Neural cell (in vitro differentiated cells): ENCODE measurements at regions not wholly inside any gene's neighbourhood (a gene's known extent, or its start where the extent isn't known, plus 50 kb on each side); places are given as distances from the start of the nearest gene placed in this dataset.

Source experiments
- H2AFZ ChIP-seq: fragments of 200-600, 300-800 bp; sonication (generic), shearing (Covaris generic); 2 replicates; pipeline ENCODE4 v1.6.0; 2014; ENCODE audit warnings: low read depth, mild to moderate bottlenecking, antibody characterized with exemption, low read length, moderate library complexity
- H3F3A ChIP-seq: fragments of 200-600 bp; shearing (Covaris generic); 2 replicates; pipeline ENCODE4 v1.6.1; 2016; ENCODE audit warnings: mild to moderate bottlenecking, moderate library complexity, mixed read lengths, antibody characterized with exemption, low read length; ENCODE audit not compliant: insufficient read depth, poor library complexity, severe bottlenecking
- H3K27ac ChIP-seq: fragments of 200-600, 300-800 bp; sonication (generic), shearing (Covaris generic); 2 replicates; pipeline ENCODE4 v1.5.1; 2014; ENCODE audit warnings: mild to moderate bottlenecking, low read length, moderate library complexity
- H3K27me3 ChIP-seq: fragments of 300-800, 200-600 bp; sonication (generic), shearing (Covaris generic); 2 replicates; pipeline ENCODE4 v1.6.0; 2014; ENCODE audit warnings: mild to moderate bottlenecking, low read depth, low read length, moderate library complexity; ENCODE audit not compliant: insufficient read depth
- H3K36me3 ChIP-seq: fragments of 300-800, 200-600 bp; sonication (generic), shearing (Covaris generic); 2 replicates; pipeline ENCODE4 v1.5.1; 2014; ENCODE audit warnings: mild to moderate bottlenecking, antibody characterized with exemption, low read length, moderate library complexity; ENCODE audit not compliant: insufficient read depth
- H3K4me2 ChIP-seq: fragments of 300-800, 200-600 bp; sonication (generic), shearing (Covaris generic); 2 replicates; pipeline ENCODE4 v1.6.0; 2014; ENCODE audit warnings: mild to moderate bottlenecking, low read length
- H3K4me3 ChIP-seq: fragments of 300-800, 200-600 bp; sonication (generic), shearing (Covaris generic); 2 replicates; pipeline ENCODE4 v1.5.1; 2014; ENCODE audit warnings: mild to moderate bottlenecking, low read length, moderate library complexity
- H3K79me2 ChIP-seq: fragments of 200-600 bp; shearing (Covaris generic); replicated peaks from 2 replicates; pipeline ENCODE4 v1.6.0; 2014; ENCODE audit warnings: mild to moderate bottlenecking, low read length, moderate library complexity; ENCODE audit not compliant: insufficient read depth
- H3K9ac ChIP-seq: fragments of 300-800, 200-600 bp; sonication (generic), shearing (Covaris generic); 2 replicates; pipeline ENCODE4 v1.6.1; 2016; ENCODE audit warnings: mild to moderate bottlenecking, low read length, mixed read lengths
- H3K9me2 ChIP-seq: fragments of 200-600 bp; shearing (Covaris generic); 2 replicates; pipeline ENCODE4 v1.6.1; 2016; ENCODE audit warnings: mild to moderate bottlenecking, low read length, mixed read lengths; ENCODE audit not compliant: insufficient read depth
- H3K9me3 ChIP-seq: fragments of 200-600, 300-800 bp; sonication (generic), shearing (Covaris generic); 2 replicates; pipeline ENCODE4 v1.6.1; 2016; ENCODE audit warnings: mild to moderate bottlenecking, mixed run types, low read length, moderate library complexity, mixed read lengths
- H4K20me1 ChIP-seq: fragments of 200-600 bp; shearing (Covaris generic); 2 replicates; pipeline ENCODE4 v1.6.1; 2016; ENCODE audit warnings: mild to moderate bottlenecking, mixed run types; ENCODE audit not compliant: insufficient read depth
- EP300 ChIP-seq: fragments of 450-650 bp; conservative IDR thresholded peaks from 2 replicates; pipeline ENCODE4 v1.6.1; 2014; ENCODE audit warnings: antibody characterized with exemption, mild to moderate bottlenecking, moderate library complexity; ENCODE audit not compliant: poor library complexity, severe bottlenecking
- EZH2 ChIP-seq: fragments of 200-600, 300-800 bp; shearing (Covaris generic), sonication (generic); IDR thresholded peaks from 2 replicates; pipeline ENCODE4 v1.6.1; 2014; ENCODE audit warnings: antibody characterized with exemption, low read length, borderline replicate concordance, mild to moderate bottlenecking; ENCODE audit not compliant: insufficient read depth, poor library complexity, severe bottlenecking
- MXI1 ChIP-seq: fragments of 450-650 bp; conservative IDR thresholded peaks from 2 replicates; pipeline ENCODE4 v1.6.1; 2014; ENCODE audit warnings: antibody characterized with exemption, mild to moderate bottlenecking; ENCODE audit not compliant: poor library complexity, severe bottlenecking
- POLR2AphosphoS5 ChIP-seq: IDR thresholded peaks from 2 replicates; pipeline ENCODE4 v1.6.1; 2012
- RAD21 ChIP-seq: fragments of 450-650 bp; conservative IDR thresholded peaks from 2 replicates; pipeline ENCODE4 v1.6.1; 2014; ENCODE audit warnings: antibody characterized with exemption, mild to moderate bottlenecking, moderate library complexity
- SMC3 ChIP-seq: fragments of 450-650 bp; conservative IDR thresholded peaks from 2 replicates; pipeline ENCODE4 v1.6.1; 2014; ENCODE audit warnings: antibody characterized with exemption, mild to moderate bottlenecking, moderate library complexity; ENCODE audit not compliant: poor library complexity
- TAF1 ChIP-seq: IDR thresholded peaks from 2 replicates; pipeline ENCODE4 v1.6.1; 2012; ENCODE audit warnings: low read depth
- TF ChIP-seq, protein P1 (sequence below): fragments of 450-650 bp; IDR thresholded peaks from 2 replicates; pipeline ENCODE4 v1.5.1; 2014; ENCODE audit warnings: antibody characterized with exemption, mild to moderate bottlenecking, moderate library complexity; ENCODE audit not compliant: poor library complexity, severe bottlenecking
- TF ChIP-seq, protein P2 (sequence below): IDR thresholded peaks from 2 replicates; pipeline ENCODE4 v1.6.1; 2012; ENCODE audit warnings: borderline replicate concordance

DNA sequence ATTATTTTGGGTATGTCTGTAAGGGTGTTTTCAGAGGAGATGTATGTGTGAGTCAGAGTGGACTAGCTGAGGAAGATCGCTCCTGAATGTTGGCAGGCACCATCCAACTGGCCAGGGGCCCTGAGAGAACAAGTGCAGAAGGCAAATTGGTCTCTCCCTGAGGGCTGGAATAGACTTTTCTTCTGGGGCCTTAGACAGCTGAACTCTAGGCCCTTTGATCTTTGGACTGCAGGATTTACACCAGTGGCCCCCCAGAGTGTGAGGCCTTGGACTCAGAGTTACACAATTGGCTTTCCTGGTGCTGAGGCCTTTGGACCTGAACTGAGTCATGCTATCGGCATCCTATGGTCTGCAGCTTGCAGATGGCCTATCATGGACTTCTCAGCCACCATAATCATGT is 217.2 kb downstream of the REEP3 start:
- H3K79me2 ChIP-seq: no peaks in the 10 kb centered on the region
- H3K27me3 ChIP-seq: no peaks in the 10 kb centered on the region
- no peaks in the 10 kb centered on the region for H3K9me3 ChIP-seq
- H3K9me2 ChIP-seq: no peaks in the 10 kb centered on the region
- H3K9ac ChIP-seq: no peak overlapping the region
- no peaks in the 10 kb centered on the region for H3K36me3 ChIP-seq
- no peaks in the 10 kb centered on the region for H3F3A ChIP-seq
- no peak overlapping the region for H3K4me2 ChIP-seq
- TF ChIP-seq, protein P1, sequence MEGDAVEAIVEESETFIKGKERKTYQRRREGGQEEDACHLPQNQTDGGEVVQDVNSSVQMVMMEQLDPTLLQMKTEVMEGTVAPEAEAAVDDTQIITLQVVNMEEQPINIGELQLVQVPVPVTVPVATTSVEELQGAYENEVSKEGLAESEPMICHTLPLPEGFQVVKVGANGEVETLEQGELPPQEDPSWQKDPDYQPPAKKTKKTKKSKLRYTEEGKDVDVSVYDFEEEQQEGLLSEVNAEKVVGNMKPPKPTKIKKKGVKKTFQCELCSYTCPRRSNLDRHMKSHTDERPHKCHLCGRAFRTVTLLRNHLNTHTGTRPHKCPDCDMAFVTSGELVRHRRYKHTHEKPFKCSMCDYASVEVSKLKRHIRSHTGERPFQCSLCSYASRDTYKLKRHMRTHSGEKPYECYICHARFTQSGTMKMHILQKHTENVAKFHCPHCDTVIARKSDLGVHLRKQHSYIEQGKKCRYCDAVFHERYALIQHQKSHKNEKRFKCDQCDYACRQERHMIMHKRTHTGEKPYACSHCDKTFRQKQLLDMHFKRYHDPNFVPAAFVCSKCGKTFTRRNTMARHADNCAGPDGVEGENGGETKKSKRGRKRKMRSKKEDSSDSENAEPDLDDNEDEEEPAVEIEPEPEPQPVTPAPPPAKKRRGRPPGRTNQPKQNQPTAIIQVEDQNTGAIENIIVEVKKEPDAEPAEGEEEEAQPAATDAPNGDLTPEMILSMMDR: no peak
- TF ChIP-seq, protein P2, sequence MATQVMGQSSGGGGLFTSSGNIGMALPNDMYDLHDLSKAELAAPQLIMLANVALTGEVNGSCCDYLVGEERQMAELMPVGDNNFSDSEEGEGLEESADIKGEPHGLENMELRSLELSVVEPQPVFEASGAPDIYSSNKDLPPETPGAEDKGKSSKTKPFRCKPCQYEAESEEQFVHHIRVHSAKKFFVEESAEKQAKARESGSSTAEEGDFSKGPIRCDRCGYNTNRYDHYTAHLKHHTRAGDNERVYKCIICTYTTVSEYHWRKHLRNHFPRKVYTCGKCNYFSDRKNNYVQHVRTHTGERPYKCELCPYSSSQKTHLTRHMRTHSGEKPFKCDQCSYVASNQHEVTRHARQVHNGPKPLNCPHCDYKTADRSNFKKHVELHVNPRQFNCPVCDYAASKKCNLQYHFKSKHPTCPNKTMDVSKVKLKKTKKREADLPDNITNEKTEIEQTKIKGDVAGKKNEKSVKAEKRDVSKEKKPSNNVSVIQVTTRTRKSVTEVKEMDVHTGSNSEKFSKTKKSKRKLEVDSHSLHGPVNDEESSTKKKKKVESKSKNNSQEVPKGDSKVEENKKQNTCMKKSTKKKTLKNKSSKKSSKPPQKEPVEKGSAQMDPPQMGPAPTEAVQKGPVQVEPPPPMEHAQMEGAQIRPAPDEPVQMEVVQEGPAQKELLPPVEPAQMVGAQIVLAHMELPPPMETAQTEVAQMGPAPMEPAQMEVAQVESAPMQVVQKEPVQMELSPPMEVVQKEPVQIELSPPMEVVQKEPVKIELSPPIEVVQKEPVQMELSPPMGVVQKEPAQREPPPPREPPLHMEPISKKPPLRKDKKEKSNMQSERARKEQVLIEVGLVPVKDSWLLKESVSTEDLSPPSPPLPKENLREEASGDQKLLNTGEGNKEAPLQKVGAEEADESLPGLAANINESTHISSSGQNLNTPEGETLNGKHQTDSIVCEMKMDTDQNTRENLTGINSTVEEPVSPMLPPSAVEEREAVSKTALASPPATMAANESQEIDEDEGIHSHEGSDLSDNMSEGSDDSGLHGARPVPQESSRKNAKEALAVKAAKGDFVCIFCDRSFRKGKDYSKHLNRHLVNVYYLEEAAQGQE: no peak
- TF ChIP-seq EP300: no peak
- TF ChIP-seq MXI1: no peak
- no peak for TF ChIP-seq EZH2
- no peak for TF ChIP-seq TAF1
- TF ChIP-seq POLR2AphosphoS5: no peak
- no peak for TF ChIP-seq SMC3
- TF ChIP-seq RAD21: no peak
- no peak overlapping the region for H3K27ac ChIP-seq
- H3K4me3 ChIP-seq: no peak overlapping the region
- no peak overlapping the region for H2AFZ ChIP-seq
- no peaks in the 10 kb centered on the region for H4K20me1 ChIP-seq

DNA sequence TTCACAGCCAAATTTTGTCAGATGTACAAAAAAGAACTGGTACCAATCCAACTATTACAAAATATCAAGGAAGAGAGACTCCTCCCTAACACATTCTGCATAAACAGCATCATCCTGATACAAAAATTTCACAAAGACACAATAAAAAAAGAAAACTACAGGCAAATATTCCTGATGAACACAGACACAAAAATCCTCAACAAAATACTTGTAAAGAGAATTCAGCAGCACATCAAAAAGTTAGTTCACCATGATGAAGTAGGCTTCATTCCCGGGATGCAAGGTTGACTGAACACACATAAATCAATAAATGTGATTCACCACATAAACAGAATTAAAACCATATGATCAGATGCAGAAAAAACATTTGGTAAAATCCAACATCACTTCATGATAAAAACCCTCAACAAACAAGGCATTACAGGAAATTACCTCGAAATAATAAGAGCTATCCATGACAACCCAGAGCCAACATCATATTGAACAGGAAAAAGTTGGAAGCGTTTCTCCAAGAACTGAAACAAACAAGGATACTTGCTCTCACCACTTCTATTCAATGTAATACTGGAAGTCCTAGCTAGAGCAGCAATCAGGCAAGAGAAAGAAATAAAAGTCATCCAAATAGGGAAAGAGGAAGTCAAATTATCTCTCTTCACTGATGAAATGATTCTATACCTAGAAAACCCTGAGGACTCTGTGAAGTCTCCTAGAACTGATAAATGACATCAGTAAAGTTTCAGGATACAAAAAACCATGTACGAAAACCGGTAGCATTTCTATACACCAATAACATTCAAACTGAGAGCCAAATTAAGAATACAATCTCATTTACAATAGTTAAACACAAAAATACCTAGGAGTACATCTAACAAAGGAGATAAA is 223.1 kb downstream of the REEP3 start:
- H3K9me3 ChIP-seq: no peaks in the 10 kb centered on the region
- H3K27me3 ChIP-seq: no peaks in the 10 kb centered on the region
- H3K79me2 ChIP-seq: no peaks in the 10 kb centered on the region
- H3K9ac ChIP-seq: no peak overlapping the region
- no peaks in the 10 kb centered on the region for H3K36me3 ChIP-seq
- no peak overlapping the region for H2AFZ ChIP-seq
- no peak overlapping the region for H3K4me2 ChIP-seq
- H3K27ac ChIP-seq: no peak overlapping the region
- no peaks in the 10 kb centered on the region for H3F3A ChIP-seq
- no peak overlapping the region for H3K4me3 ChIP-seq
- H3K9me2 ChIP-seq: no peaks in the 10 kb centered on the region
- H4K20me1 ChIP-seq: no peaks in the 10 kb centered on the region
- no peak for TF ChIP-seq EP300
- TF ChIP-seq SMC3: no peak
- TF ChIP-seq, protein P2: no peak
- no peak for TF ChIP-seq EZH2
